GM04503 (cell line): ENCODE measurements at regions not wholly inside any gene's neighbourhood (a gene's known extent, or its start where the extent isn't known, plus 50 kb on each side); places are given as distances from the start of the nearest gene placed in this dataset.

Experiments used
- DNase-seq: peaks from one replicate; pipeline ENCODE4 v3.0.0-alpha.2; 2012; ENCODE audit warnings: low read depth

DNA sequence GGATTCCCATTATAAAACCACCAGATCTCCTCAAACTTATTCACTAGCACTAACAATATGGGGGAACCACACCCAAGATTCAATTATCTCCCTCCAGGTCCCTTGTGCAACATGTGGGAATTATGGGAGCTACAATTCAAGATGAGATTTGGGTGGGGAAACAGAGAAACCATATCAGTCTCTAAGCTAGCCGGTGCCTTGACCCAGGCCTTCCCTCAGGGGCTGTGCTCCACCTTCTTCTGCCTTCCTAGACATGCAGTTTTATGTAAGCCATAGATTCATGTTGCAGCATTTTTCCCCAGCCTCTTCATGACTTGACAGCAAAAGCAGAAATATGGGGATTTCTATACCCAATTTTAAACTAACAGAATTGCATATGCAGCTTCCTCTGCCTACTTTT, 559.2 kb downstream of the TNS1 start:
- no peak for DNase-seq

DNA sequence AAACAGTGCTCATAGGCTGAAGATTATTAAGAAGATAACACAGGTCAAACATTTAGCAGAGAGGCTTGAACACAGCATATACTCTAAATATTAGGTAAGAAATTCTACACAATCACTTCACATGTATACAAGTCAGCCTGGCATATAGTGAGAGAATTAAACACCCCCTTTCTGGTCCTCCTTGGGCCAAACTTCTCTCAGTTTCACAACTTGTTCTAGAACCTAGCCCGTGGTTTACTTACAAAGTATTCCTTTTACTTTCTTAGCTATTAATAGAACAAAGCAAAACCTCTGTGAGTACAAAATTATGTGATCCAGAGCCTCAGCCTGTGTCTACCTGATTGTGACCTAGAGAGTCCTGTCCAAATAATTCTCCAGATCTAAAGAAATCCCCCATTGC, 562.8 kb downstream of the TNS1 start:
- DNase-seq: no peak

DNA sequence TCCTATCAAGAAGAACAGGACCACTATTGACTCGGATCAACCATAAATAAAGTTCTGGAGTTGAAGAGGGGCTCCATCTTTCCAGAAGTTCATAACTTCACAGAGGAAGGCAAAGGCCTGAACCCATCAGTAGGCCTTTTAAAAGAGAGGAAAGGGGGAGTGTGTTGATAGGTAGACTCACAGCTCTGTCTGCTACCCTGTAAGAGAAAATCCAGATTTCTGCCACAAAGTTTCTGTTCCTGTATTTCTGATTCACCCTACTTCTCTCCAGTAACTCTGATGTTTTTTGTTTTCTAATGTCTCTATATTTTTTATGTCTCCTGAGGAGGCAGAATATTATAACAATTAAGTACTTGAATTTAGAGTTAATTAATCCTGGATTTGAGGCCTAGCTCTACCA, 564.0 kb downstream of the TNS1 start:
- DNase-seq: no peak

DNA sequence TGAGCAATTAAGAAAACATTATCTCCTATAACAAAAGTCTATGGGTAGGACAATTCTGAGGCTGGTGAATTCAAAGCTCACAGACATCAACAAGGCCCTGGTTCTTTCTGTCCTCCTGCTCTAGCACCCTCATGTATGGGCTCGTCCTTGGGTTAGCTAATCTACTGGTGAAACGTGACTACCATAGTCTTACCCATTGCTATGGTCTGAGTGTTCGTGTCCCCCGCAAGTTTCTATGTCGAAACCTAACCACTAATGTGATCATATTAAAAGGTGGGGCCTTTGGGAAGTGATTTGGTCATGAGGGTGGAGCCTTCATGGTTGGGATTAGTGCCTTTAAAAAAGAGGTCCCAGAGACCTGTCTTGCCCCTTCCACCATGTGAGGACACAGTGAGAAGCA, 564.7 kb downstream of the TNS1 start:
- DNase-seq: no peak

DNA sequence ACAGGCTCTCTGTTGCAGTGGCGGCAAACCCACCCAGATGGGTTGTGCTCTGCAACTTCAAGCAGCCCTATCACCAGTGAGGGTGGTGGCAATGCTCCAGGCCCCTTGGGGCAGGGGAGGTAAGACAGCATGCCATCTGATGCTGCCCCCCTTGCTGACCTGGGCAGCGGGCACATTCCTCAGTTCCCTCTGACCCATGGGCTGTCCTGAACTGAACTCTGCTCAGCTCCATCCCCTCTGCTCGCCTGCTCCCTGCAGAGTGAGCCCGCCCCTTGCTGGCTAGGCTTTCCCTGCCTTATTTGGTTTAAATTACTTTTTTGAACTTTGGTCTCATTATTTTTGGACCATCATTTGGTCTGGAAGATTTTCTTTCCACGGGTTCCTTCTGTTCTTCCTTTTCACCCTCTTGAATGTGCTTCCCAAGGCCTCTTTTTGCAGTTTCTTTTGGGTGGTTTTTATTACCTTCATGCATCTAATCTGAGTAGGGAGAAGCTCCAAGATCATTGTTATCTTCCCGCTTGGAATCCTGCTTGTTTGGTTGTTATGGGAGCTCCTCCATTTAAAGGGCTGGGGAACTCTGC, 565.4 kb downstream of the TNS1 start:
- no peak for DNase-seq

DNA sequence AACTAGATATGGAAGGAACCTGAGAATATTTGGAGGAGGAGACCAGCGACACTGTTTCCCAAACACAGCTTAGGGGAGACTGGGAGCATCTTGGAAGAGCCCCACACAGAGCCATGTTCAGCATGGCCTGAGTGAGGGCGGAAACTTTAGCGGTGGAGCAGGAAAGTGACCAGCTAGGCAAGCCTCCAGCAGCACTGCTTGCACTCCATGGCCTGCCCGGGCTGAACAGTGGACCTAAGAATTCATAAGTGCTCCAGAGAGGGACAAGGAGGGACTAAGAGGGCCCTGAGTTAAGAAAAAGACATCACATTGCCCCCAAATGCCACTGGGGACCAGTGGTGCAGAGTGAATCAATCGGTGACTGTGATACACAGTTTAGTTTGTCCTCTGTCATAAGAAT, 566.4 kb downstream of the TNS1 start:
- DNase-seq: no peak

DNA sequence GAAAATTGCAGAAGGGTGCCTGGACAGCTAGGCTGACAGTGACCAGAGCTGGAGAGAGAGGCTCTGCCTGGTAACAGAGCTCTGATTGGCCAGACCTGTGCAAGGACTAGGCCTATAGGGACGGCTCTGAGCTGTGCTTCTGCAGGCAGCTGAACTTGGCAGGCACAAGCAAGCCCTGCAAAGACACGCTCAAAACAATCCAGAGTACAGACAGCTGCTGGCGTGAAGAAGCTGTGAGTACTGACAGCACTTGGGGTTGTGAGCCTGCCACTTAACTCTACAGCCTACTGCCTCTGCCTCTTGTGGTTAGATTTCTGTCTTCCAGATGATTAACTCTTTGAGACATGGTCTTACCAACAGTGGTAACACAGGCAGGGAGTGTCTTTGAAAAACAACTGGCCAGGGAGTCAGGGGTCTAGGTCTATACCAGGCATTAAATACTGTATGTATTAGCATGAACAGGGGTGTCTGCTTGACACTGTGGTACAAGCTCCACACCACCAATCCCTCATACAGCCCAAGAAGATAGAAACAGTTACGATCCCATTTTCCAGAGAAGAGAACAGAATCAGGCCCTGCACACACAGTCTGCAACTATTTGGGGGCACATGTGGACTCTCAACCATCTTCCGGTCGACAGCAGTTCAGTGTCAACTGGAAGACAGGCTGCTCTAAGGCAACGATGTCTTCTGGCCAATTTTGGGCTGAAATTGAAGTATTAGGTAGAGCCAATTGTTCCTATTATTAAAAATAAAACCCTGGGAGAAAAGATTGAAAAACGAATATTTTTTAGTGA, 568.4 kb downstream of the TNS1 start:
- DNase-seq: peak; percentile 91

DNA sequence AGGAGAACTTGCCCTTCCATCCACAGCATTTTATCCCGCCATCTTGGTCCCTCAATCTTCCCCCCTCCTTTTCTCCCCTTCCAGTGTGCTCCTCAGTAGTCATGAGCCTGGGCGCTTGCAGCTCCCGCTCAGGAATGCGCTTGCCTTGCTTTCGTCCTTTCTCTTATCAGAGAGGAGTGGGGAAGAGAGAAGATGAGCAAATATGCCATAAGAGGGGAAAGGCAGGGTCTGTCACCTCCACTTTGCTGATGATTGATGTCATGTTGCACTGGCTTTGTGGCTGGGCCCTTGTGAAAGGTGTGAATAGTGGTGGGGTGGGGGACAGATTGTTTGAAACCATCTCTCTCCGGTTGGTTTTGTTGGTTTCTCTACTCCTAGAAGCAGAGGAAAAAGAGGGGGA, 569.3 kb downstream of the TNS1 start:
- no peak for DNase-seq

DNA sequence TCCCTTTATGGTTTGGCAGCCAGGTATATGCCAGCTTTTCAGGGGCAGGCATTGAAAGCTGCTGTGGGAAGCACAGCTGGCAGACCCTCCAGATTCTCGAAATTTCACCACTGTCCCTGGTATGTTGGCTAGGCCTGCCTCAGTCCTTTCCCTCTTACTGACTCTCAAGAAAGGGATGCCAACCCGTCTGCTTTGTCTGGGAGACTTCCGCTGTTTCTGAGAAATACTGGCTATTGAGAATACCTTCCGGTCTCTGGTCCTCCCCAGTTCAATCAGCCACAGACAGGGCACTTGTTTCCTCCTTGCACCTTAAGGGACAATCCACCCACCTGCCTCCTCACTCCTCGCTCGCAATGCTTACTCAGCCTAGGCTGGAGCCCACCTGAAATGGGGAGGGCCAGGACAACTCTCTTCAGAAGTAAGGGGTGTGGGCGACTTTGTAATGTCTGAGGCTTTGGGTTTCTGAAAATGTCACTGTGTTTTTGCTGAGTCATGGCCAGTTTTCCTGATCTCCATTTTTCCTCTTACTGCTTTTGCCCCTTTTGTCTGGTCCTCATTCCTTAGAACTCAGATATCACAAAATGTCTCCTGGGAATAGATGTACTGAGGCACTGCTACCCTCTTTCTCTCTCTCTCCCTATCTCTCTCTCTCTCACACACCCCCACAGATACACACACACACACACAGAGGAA, 571.1 kb downstream of the TNS1 start:
- DNase-seq: no peak

DNA sequence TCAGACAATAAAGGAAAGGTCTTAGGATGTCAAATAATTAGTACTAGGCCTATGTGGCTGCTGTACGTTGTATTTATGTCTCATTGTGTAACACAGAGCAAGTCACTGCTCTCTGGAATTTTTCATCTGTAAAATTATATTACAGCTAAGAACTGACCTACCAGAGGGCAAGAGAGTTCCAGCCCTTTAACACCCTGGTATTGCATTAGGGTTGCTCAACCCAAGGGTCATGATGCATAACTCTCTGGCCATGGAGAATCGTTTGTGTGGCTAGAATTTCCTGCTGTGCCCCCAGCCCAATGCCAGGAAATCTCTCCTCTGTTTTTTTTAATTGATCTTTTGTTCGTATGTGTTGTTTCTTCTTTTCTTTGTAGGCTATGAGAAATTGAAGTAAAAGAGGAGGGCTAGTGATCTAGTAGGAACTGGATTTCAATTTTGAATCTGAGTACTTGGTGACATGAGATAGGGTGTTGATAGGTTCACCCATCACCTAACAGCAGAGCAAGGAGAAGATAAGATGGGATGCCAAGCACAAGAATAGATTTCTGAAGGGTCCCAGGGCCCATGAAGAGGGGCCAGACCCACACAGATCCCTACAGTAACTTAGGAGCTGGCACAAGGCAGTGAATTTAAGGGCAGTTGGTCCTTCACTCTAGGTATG, 571.2 kb upstream of the TNP1 start:
- DNase-seq: peak; percentile 44

DNA sequence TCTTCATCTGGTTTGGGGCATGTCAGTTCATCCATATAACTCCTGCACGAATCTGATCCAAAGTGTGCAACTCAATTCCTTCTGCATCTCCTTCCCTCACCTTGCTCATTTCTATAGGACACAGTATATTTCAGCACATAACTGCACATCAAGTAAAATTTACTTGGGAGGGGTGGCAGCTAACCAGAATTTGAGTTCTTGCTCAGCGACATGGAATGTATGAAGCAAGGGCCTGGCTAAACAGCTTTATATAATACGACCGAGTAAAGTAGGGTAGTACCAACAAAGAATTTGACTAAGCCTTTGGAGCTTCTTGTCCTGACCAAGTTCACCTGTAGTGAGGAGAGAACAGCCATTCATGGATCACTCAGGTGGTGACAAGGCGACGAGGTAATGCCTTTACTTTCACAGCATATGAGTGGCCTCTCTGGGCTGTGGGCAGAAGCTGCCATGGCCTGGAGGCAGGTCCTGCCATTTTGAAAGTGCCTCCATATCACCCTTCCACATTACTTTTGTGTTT, 570.2 kb upstream of the TNP1 start:
- no peak for DNase-seq

DNA sequence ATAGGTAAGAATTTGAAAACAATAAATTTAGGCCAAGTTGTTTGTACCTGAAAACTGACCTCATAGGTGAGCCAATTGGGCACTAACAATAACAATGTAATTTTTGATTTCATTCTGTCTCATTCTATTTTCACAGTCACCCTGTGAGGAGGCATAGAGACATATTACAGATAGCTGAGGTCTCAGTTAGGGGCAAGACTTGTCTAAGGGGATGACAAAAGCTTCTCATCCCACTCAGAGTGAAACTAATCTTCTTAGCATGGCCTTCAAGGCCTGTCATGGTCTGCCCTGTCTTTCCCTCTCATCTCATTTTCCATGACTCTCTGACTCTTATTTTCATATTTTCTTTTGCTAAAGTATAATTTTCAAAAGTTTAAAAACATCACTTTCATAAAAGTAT, 562.0 kb upstream of the TNP1 start:
- DNase-seq: no peak

DNA sequence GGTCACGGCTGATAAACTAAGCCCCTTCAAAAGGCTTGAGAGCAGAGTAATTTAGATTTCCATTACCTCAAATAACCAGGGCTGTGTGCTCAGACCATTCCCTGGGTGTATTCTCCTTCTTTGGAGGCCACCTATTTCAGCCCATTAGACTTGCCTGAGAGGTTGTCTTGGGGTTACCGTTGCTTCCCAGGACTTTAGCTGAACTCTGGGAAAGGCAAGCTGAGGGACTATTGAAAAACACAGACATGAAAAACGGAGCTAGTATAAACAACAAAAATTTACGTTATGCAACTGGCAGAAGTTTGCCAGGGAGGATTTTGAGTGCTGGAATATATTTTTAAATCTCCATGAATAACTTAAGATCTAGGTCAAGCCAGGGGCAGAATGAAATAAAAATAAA, 561.0 kb upstream of the TNP1 start:
- no peak for DNase-seq

DNA sequence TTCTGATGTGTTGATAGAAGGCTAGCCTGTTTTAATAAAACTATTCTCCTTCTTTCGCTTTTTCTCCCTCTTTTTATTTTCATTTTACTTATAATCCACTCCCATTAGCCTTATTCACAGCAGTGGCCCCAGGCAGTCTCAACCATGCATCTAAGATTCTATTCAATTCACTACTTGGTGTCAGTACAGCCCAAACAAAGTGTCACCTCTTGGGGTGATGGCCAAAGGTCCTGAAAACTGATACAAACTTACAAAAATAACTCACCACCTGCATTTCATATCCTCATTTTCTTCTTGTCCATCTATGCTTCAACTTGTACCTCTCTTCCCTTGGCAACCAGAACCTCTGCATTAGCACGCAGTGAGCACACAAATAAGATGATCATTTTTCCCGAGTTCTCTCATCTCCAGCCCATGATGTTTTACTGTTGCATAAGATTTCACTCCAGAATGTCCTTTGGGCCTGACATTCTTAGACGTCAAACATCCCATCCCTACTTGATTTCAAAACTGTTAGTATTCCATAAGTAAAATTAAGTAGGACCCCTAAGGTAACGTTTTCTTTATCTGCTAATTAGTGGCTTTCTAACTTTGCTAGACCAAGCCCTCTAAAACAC, 559.3 kb upstream of the TNP1 start:
- DNase-seq: no peak

DNA sequence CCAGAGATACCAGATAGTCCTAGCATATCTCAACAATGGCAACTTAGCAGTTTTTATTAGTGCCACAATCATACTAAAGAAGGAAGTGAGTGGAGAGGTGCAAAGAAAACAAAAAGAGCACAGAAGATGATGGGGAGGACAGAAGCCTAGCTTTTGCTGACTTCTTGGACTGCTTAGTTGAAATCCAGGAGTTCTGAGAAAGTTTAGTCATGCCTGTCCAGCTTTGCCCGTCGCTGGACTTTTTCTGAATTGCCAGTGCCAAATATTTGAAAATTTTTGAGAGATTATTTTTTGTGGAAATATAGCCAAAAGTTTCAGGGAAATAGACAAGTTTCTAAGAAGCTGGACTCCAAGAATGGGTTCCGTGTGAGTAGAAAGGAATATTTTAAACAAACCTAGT, 558.7 kb upstream of the TNP1 start:
- DNase-seq: no peak

DNA sequence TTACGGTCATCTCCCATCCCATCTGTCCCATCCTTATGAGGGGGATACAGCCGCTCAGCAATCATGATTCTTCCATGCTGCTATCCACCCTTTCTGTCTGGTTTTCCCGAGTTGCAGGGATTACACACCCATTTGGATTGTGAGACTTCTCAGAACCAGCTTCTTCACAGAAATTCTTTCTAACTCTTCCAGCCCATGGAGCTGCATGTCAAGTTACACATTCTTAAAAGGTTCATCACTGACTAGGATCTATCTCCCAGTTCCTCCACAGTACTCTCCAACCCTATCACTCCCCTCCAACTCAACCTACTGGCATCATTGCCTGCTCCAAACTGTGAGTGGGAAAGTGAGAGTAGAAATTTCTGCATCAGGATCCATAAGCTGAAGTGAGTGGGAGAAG, 558.2 kb upstream of the TNP1 start:
- peak; percentile 75 for DNase-seq

DNA sequence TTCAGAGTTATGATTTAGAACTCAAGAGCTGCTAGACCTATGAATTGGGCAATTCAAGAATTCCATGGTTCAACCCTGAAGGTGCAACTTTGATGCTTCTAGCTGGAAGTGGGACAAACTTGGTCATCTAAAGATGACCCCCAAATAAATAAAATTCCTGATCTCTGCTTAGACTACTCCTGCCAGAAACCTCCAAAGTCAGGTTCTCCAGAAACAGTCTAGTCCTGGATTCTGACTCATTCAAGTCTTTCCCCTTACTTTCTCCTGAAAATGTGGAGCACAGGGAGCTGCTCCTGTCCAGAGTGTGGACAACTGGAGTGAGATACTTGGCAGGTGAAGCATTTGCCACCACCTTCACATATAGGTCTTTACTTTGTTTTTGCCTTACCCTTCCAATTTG, 557.7 kb upstream of the TNP1 start:
- DNase-seq: no peak

DNA sequence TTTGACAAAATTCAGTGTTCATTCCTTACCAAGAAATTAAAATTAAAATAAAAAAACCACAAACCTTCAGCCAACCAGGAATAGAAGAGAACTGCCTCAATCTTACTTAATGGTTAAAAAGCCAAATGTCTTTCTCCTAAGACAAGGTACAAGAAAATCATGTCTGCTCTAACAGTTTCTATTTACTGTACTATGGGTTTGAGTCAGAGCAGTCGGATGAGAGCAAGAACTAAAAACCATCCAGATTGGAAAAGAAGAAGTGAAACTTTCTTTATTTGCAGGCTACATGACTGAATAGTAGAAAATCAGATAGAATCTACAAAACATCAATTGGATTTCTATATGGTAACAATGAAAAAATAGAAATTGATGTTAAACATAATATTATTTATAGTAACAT, 555.5 kb upstream of the TNP1 start:
- DNase-seq: no peak

DNA sequence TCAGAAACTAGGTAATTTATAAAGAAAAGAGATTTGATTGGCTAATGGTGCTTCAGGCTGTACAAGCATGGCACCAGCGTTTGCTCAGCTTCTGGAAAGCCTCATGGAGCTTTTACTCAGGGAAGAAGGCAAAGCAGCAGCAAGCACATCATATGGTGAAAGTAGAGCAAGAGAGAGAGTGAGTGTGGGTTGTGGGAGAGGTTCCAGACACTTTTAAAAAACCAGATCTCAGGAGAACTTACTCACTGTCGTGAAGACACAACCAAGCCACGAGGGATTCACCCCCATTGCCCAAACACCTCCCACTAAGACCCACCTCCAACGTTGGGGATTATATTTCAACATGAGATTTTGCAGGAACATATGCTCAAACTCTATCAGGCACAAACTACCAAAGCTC, 554.6 kb upstream of the TNP1 start:
- no peak for DNase-seq

DNA sequence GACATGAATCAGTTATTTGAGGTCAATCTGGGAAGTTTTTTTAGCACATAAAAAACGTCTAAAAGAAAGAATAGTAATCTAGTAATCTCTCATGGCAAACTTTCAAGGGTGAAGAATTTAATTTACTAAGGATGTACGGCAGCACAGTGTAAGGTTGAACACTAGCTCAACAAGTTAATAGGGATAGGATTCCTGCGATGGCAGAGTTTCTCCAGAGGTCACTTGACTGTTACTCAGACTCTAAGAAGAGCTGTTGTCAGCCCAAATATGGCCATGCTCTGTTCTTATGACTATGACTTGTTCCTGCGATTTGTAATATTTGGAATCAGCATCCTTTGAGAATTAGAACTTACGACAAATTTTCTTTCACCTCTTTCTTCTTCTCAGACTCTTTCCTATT, 553.3 kb upstream of the TNP1 start:
- DNase-seq: peak; percentile 41

DNA sequence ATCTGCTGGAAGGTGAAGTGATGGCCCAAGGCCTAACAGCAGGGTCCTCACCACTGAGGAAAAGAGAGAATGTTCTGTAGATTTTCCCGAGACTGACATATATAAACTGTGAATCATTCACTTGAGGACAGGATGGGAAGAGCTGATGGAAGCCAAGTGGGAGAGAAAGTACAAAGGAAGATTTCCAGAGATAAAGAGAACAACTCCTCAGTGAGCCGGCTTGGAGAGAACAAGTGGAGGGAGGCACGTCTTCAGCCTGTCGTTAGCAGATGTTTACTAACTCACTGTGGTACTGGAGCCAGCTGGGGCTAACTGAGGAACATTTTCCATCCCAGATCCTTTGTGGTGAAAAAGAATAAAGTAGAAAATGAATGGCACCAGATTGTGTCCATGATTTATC, 552.9 kb upstream of the TNP1 start:
- DNase-seq: no peak

DNA sequence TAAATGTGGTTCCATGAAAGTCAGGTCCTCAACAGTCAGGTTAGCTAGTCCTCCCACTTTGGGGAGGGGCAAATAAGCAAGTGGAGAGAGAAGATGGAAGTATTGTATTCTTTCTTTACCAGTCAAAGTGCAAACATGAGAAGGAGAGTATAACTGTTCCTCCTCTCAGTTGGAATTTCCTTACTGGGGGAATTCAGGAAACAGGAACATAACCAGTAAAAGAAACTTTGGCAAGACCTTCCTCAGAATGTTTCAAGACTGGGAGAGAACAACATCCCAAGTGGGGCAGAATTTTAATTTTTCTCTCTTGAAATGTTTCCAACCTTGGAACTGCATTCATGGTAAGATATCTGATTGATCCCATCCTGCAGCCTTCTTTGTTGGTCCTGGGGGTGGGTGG, 552.4 kb upstream of the TNP1 start:
- DNase-seq: no peak

DNA sequence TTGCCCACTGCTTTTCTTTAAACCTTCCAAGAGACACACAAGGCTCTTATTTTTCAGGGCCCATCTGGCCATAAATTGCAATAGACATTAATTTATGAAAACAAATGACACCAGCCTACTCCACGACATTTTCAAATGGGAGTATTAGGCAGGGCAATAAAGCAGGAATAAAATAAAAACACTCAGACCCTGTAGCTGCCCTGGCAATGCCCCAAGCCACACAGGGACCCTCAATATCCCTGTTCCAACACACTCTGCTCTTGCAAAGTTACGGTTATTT, 550.8 kb upstream of the TNP1 start:
- no peak for DNase-seq
